HCT116 (cell line): ENCODE measurements at regions not wholly inside any gene's neighbourhood (a gene's known extent, or its start where the extent isn't known, plus 50 kb on each side); places are given as distances from the start of the nearest gene placed in this dataset.

Source experiments
- ATF3 ChIP-seq: IDR thresholded peaks from 2 replicates; pipeline ENCODE4 v1.6.1; 2012
- CTCF ChIP-seq, 3 experiments: fragments of 200-600 bp in 1 of 3; sonication (generic) in 1 of 3; IDR thresholded peaks in 2 of 3; conservative IDR thresholded peaks in 1 of 3; 2 replicates each; pipeline ENCODE4 v1.5.1; 2012 to 2017; ENCODE audit warnings: low read depth in 2 of 3, low read length in 2 of 3, antibody characterized with exemption in 1 of 3, borderline replicate concordance in 1 of 3, control low read depth in 1 of 3, mild to moderate bottlenecking in 1 of 3, mixed read lengths in 1 of 3, mixed run types in 1 of 3, moderate library complexity in 1 of 3; ENCODE audit not compliant: insufficient read depth in 1 of 3
- EGR1 ChIP-seq: IDR thresholded peaks from 2 replicates; pipeline ENCODE4 v1.6.1; 2012; ENCODE audit warnings: low read depth
- EZH2 ChIP-seq: fragments of 200-600 bp; sonication (generic); IDR thresholded peaks from 2 replicates; pipeline ENCODE4 v1.6.1; 2017; ENCODE audit warnings: antibody characterized with exemption, mixed run types
- EZH2phosphoT487 ChIP-seq: fragments of 200-600 bp; IDR thresholded peaks from 2 replicates; pipeline ENCODE4 v1.6.1; 2018; ENCODE audit warnings: antibody characterized with exemption, borderline replicate concordance
- MAX ChIP-seq: IDR thresholded peaks from 2 replicates; pipeline ENCODE4 v1.6.1; 2012
- POLR2A ChIP-seq: IDR thresholded peaks from 2 replicates; pipeline ENCODE4 v1.7.0; 2011; ENCODE audit warnings: borderline replicate concordance; ENCODE audit not compliant: insufficient read depth, insufficient read length; ENCODE audit errors: extremely low read depth
- POLR2AphosphoS5 ChIP-seq: IDR thresholded peaks from 2 replicates; pipeline ENCODE4 v1.6.1; 2011; ENCODE audit warnings: mild to moderate bottlenecking, low read depth, low read length, moderate library complexity
- RAD21 ChIP-seq: IDR thresholded peaks from 2 replicates; pipeline ENCODE4 v1.6.1; 2012; ENCODE audit warnings: low read depth, mild to moderate bottlenecking
- REST ChIP-seq: IDR thresholded peaks from 2 replicates; pipeline ENCODE4 v1.6.1; 2012; ENCODE audit warnings: low read depth
- TCF7L2 ChIP-seq: IDR thresholded peaks from 2 replicates; pipeline ENCODE4 v1.7.0; 2011; ENCODE audit warnings: borderline replicate concordance, inconsistent platforms; ENCODE audit not compliant: insufficient read depth, insufficient read length; ENCODE audit errors: extremely low read depth
- YY1 ChIP-seq: IDR thresholded peaks from 2 replicates; pipeline ENCODE4 v1.6.1; 2011; ENCODE audit warnings: low read length, low read depth, moderate library complexity, mild to moderate bottlenecking; ENCODE audit not compliant: insufficient replicate concordance; ENCODE audit errors: extremely low read depth
- ZBTB33 ChIP-seq: IDR thresholded peaks from 2 replicates; pipeline ENCODE4 v1.6.1; 2011; ENCODE audit warnings: mild to moderate bottlenecking, low read length, moderate library complexity; ENCODE audit not compliant: insufficient replicate concordance; ENCODE audit errors: extremely low read depth
- ZNF274 ChIP-seq: fragments of 200-500 bp; sonication (Bioruptor generic); IDR thresholded peaks from 2 replicates; pipeline ENCODE4 v1.6.1; 2014; ENCODE audit warnings: mild to moderate bottlenecking, low read depth, low read length, inconsistent platforms

GRCh38 chr9:13386935-13387733, 107.6 kb upstream of the MPDZ start:
- no peak for TF ChIP-seq EGR1
- no peak for TF ChIP-seq CTCF (IDR thresholded peaks at IDR 0.05 in 2 of 3, conservative IDR thresholded peaks at IDR 0.05 in 1 of 3; ENCODE audit: borderline replicate concordance in 1 of 3, insufficient read depth in 1 of 3, low read depth in 2 of 3, low read length in 2 of 3)
- no peak for TF ChIP-seq POLR2A
- no peak for TF ChIP-seq REST
- no peak for TF ChIP-seq MAX
- TF ChIP-seq ZBTB33 = no peak
- TF ChIP-seq RAD21 = no peak
- TF ChIP-seq ZNF274 = no peak
- TF ChIP-seq YY1 = no peak
- TF ChIP-seq EZH2phosphoT487 = no peak
- TF ChIP-seq ATF3 = no peak
- no peak for TF ChIP-seq EZH2
- TF ChIP-seq TCF7L2 = no peak
- no peak for TF ChIP-seq POLR2AphosphoS5
